ENCODE measurements at regions not wholly inside any gene's neighbourhood (a gene's known extent, or its start where the extent isn't known, plus 50 kb on each side); places are given as distances from the start of the nearest gene placed in this dataset.
"Not testable (repeated sequence)": the region's sequence is repeated elsewhere in the genome, so short reads cannot be mapped to it uniquely, and the experiment has no call there.

GRCh38 chr5:125047871-125048270, 301.4 kb upstream of the ZNF608 start:
- intact Hi-C loops (cut with DNase I): no loop called here
- DNase-seq (ENCODE audit: low spot score) (no peak), ATAC-seq (no peak)

GRCh38 chr5:125049721-125050702, 303.6 kb upstream of the ZNF608 start:
- intact Hi-C loops (cut with DNase I): no loop called here
- ATAC-seq (no peak), DNase-seq (ENCODE audit: low spot score) (no peak)

- no peak for ATAC-seq
- intact Hi-C loops (cut with DNase I): no loop called here
- DNase-seq (ENCODE audit: low spot score): no peak
These were observed 304.5 kb upstream of the ZNF608 start for GRCh38 chr5:125050926-125051325.

- no peak for DNase-seq (ENCODE audit: low spot score)
- intact Hi-C loops (cut with DNase I): no loop called here
- no peak for ATAC-seq
These were observed 306.1 kb upstream of the ZNF608 start for GRCh38 chr5:125052584-125052983.

GRCh38 chr5:125053179-125053578, 306.7 kb upstream of the ZNF608 start:
- ATAC-seq: no peak
- intact Hi-C loops (cut with DNase I): no loop called here
- no peak for DNase-seq (ENCODE audit: low spot score)

GRCh38 chr5:125054146-125054545, 307.7 kb upstream of the ZNF608 start:
- no peak for ATAC-seq
- intact Hi-C loops (cut with DNase I): no loop called here
- DNase-seq (ENCODE audit: low spot score): no peak

GRCh38 chr5:125056671-125057485, 310.4 kb upstream of the ZNF608 start:
- ATAC-seq (peak; percentile 51), DNase-seq (ENCODE audit: low spot score) (no peak)
- intact Hi-C loops (cut with DNase I): no loop called here

- DNase-seq (ENCODE audit: low spot score) (no peak), ATAC-seq (peak; percentile 20)
- intact Hi-C loops (cut with DNase I): no loop called here
These were observed 311.7 kb upstream of the ZNF608 start for GRCh38 chr5:125057912-125058826.

GRCh38 chr5:125059255-125060002, 313.0 kb upstream of the ZNF608 start:
- intact Hi-C loops (cut with DNase I): no loop called here
- no peak for ATAC-seq
- no peak for DNase-seq (ENCODE audit: low spot score)

GRCh38 chr5:125061726-125062125, 315.3 kb upstream of the ZNF608 start:
- intact Hi-C loops (cut with DNase I): no loop called here
- ATAC-seq: no peak
- no peak for DNase-seq (ENCODE audit: low spot score)

GRCh38 chr5:125064621-125065438, 318.4 kb upstream of the ZNF608 start:
- ATAC-seq (no peak), DNase-seq (ENCODE audit: low spot score) (no peak)
- intact Hi-C loops (cut with DNase I): no loop called here

GRCh38 chr5:125065741-125066140, 319.3 kb upstream of the ZNF608 start:
- ATAC-seq: no peak
- intact Hi-C loops (cut with DNase I): no loop called here
- no peak for DNase-seq (ENCODE audit: low spot score)

GRCh38 chr5:125070961-125071360, 324.5 kb upstream of the ZNF608 start:
- no peak for DNase-seq (ENCODE audit: low spot score)
- no peak for ATAC-seq
- intact Hi-C loops (cut with DNase I): no loop called here

GRCh38 chr5:125073090-125073489, 326.7 kb upstream of the ZNF608 start:
- no peak for DNase-seq (ENCODE audit: low spot score)
- intact Hi-C loops (cut with DNase I): no loop called here
- ATAC-seq: no peak

- intact Hi-C loops (cut with DNase I): no loop called here
- ATAC-seq: no peak
These were observed 329.1 kb upstream of the ZNF608 start for GRCh38 chr5:125075567-125075966.

GRCh38 chr5:125079028-125079427, 332.6 kb upstream of the ZNF608 start:
- ATAC-seq; intact Hi-C loops (cut with DNase I); DNase-seq (ENCODE audit: low spot score): not testable (repeated sequence)

More at GRCh38 chr5:125075567-125075966, 329.1 kb upstream of the ZNF608 start:
- no peak for DNase-seq (ENCODE audit: low spot score)

GRCh38 chr5:125081101-125081500, 334.7 kb upstream of the ZNF608 start:
- DNase-seq (ENCODE audit: low spot score) (no peak), ATAC-seq (no peak)
- intact Hi-C loops (cut with DNase I): no loop called here
